ENCODE measurements at regions not wholly inside any gene's neighbourhood (a gene's known extent, or its start where the extent isn't known, plus 50 kb on each side); places are given as distances from the start of the nearest gene placed in this dataset.

DNA sequence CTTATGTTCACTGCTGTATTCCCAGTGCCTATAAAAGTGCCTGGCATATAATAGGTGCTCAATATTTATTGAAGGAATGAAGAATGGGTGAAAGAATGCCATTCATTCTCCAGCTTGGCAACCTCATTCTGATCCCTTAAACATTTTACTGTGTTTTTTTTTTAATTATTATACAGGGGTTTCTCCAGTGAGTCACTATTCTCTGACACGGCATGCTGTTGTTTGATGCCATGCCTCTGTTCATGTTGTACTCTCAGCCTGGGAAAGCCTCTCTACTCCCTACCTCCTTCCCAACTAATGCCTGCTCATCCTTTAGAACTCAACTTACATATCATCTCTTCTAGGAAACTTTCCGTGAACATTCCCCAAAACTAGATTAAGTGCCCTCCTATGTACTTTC, 70.2 kb upstream of the PHF24 start:
- Histone ChIP-seq H3K9ac (ENCODE audit: control insufficient read depth, extremely low read depth, insufficient read depth, low read length) (no peak overlapping the region), H3K27ac (ENCODE audit: control insufficient read depth, insufficient read depth, low read length) (no peak overlapping the region), H3K79me2 (ENCODE audit: control insufficient read depth, insufficient read depth, low read length) (no peaks in the 10 kb centered on the region), H3K4me2 (ENCODE audit: control insufficient read depth, extremely low read depth, insufficient read depth, low read depth, low read length) (no peak overlapping the region), H3K36me3 (ENCODE audit: control insufficient read depth in 2 of 2, extremely low read depth in 1 of 2, insufficient read depth in 2 of 2, low read length in 2 of 2) (no peaks in the 10 kb centered on the region), H3K4me1 (ENCODE audit: control insufficient read depth, extremely low read depth, insufficient read depth, low read length) (peaks cover 9% of the 10 kb centered on the region), H4K20me1 (ENCODE audit: control insufficient read depth, extremely low read depth, insufficient read depth, low read length) (no peaks in the 10 kb centered on the region), H3K9me1 (ENCODE audit: control insufficient read depth, extremely low read depth, insufficient read depth, low read length) (no peaks in the 10 kb centered on the region), H3K27me3 (ENCODE audit: control insufficient read depth, extremely low read depth, insufficient read depth, low read length) (no peaks in the 10 kb centered on the region), H3K9me3 (ENCODE audit: control insufficient read depth, low read depth, low read length) (no peaks in the 10 kb centered on the region), H3K4me3 (ENCODE audit: control insufficient read depth in 2 of 3, extremely low read depth in 1 of 3, insufficient read depth in 2 of 3, low read depth in 1 of 3, low read length in 3 of 3) (no peak overlapping the region), H2AFZ (ENCODE audit: control insufficient read depth, low read length) (no peak overlapping the region)
- TF ChIP-seq EZH2 (IDR thresholded peaks at IDR 0.05; ENCODE audit: low read length) = no peak
- TF ChIP-seq, protein P1, sequence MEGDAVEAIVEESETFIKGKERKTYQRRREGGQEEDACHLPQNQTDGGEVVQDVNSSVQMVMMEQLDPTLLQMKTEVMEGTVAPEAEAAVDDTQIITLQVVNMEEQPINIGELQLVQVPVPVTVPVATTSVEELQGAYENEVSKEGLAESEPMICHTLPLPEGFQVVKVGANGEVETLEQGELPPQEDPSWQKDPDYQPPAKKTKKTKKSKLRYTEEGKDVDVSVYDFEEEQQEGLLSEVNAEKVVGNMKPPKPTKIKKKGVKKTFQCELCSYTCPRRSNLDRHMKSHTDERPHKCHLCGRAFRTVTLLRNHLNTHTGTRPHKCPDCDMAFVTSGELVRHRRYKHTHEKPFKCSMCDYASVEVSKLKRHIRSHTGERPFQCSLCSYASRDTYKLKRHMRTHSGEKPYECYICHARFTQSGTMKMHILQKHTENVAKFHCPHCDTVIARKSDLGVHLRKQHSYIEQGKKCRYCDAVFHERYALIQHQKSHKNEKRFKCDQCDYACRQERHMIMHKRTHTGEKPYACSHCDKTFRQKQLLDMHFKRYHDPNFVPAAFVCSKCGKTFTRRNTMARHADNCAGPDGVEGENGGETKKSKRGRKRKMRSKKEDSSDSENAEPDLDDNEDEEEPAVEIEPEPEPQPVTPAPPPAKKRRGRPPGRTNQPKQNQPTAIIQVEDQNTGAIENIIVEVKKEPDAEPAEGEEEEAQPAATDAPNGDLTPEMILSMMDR (optimal IDR thresholded peaks at IDR 0.05 in 1 of 3, IDR thresholded peaks at IDR 0.05 in 1 of 3, conservative IDR thresholded peaks at IDR 0.05 in 1 of 3; ENCODE audit: extremely low read depth in 1 of 3, insufficient read depth in 2 of 3, low read length in 3 of 3) = no peak
- DNase-seq (ENCODE audit: low read depth, low spot score) (no peak), FAIRE-seq (peak; percentile 20)
- dilution Hi-C loops (cut with MboI; ENCODE audit: extremely low pct_ligation_motif_present, low sequenced_read_pairs) = no loop called here

DNA sequence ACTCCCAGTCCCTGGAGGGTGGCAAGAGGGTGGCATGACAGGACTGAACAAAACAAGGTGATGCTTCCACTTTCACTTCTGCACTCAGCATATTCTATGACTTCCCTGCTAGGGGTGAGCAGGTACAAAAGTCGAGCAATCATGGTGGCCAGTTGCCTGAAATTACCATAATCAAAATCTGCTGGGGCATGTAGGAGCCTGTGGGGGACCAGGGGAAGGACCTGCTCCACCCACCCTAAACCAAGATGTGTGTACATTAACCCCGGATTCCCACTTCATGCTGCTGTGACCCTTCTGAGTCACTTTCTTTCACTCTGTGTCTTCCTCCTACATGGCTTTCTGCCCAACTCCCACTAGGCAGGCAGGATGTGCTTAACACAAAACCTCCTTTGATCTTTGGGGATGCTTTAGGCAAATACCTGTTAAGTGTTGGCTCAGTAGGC, 73.3 kb upstream of the PHF24 start:
- Histone ChIP-seq H3K9me3 (ENCODE audit: control insufficient read depth, low read depth, low read length) (no peaks in the 10 kb centered on the region), H3K9me1 (ENCODE audit: control insufficient read depth, extremely low read depth, insufficient read depth, low read length) (no peaks in the 10 kb centered on the region), H3K27ac (ENCODE audit: control insufficient read depth, insufficient read depth, low read length) (no peak overlapping the region), H3K27me3 (ENCODE audit: control insufficient read depth, extremely low read depth, insufficient read depth, low read length) (no peaks in the 10 kb centered on the region), H3K36me3 (ENCODE audit: control insufficient read depth in 2 of 2, extremely low read depth in 1 of 2, insufficient read depth in 2 of 2, low read length in 2 of 2) (no peaks in the 10 kb centered on the region), H3K79me2 (ENCODE audit: control insufficient read depth, insufficient read depth, low read length) (no peaks in the 10 kb centered on the region), H3K9ac (ENCODE audit: control insufficient read depth, extremely low read depth, insufficient read depth, low read length) (no peak overlapping the region), H3K4me3 (ENCODE audit: control insufficient read depth in 2 of 3, extremely low read depth in 1 of 3, insufficient read depth in 2 of 3, low read depth in 1 of 3, low read length in 3 of 3) (no peak overlapping the region), H2AFZ (ENCODE audit: control insufficient read depth, low read length) (no peak overlapping the region), H3K4me2 (ENCODE audit: control insufficient read depth, extremely low read depth, insufficient read depth, low read depth, low read length) (peak overlapping the region; percentile 6), H4K20me1 (ENCODE audit: control insufficient read depth, extremely low read depth, insufficient read depth, low read length) (no peaks in the 10 kb centered on the region), H3K4me1 (ENCODE audit: control insufficient read depth, extremely low read depth, insufficient read depth, low read length) (peaks cover 6% of the 10 kb centered on the region)
- TF ChIP-seq EZH2 (IDR thresholded peaks at IDR 0.05; ENCODE audit: low read length) = no peak
- TF ChIP-seq, protein P1 (optimal IDR thresholded peaks at IDR 0.05 in 1 of 3, IDR thresholded peaks at IDR 0.05 in 1 of 3, conservative IDR thresholded peaks at IDR 0.05 in 1 of 3; ENCODE audit: extremely low read depth in 1 of 3, insufficient read depth in 2 of 3, low read length in 3 of 3) = no peak
- DNase-seq (ENCODE audit: low read depth, low spot score) (no peak), FAIRE-seq (peak; percentile 43)
- dilution Hi-C loops (cut with MboI; ENCODE audit: extremely low pct_ligation_motif_present, low sequenced_read_pairs) = no loop called here
